Left kidney (tissue), 1 donor: ENCODE measurements at regions not wholly inside any gene's neighbourhood (a gene's known extent, or its start where the extent isn't known, plus 50 kb on each side); places are given as distances from the start of the nearest gene placed in this dataset.

Experiments used
- DNase-seq: peaks from one replicate; pipeline ENCODE4 v3.0.0-alpha.2; 2013

- DNase-seq = no peak
These were observed 212.3 kb upstream of the SYNDIG1 start for GRCh38 chr20:24257171-24257570.

DNA sequence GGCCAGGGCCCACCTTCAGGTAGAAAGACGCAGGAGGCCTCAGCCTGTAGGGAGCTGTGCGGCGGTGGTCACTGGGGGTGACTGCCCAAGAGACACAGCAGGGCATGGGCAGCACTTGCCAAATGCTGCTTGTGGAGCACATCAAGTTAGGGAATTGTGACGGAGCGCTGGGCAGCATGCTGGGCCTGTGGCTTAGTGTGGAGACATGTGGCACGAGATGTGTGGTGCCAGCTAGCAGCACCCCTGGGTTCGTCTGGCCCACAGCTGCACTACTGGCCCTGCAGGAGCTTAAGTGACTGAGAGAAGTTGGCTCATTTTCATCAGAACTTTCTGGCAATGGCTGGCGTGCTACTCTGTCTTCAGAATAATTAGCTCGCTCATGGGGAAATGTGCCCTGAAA, 213.1 kb upstream of the SYNDIG1 start:
- DNase-seq = no peak

GRCh38 chr20:24254480-24254879, 214.9 kb upstream of the SYNDIG1 start:
- DNase-seq = no peak

GRCh38 chr20:24253321-24253720, 216.1 kb upstream of the SYNDIG1 start:
- no peak for DNase-seq

DNA sequence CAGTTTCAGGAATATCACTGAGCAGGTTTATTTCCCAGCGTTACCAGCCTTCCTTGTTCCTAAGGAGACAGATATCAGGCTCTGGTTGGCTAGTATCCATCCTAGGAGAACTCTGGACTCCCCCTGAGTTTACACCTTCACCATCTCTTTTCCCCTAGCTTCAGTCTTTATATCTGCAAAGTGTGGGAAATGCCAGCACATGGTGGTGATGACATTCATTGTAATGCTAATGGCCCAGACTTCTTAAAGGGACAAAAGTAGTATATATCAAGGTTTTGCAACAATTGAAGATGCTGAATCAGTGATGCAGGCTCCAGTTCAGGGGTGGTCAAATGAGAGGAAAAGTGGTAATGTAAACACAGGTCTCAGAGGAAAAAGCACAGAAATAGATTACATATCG, 224.3 kb upstream of the SYNDIG1 start:
- DNase-seq = no peak

- no peak for DNase-seq
These were observed 226.7 kb upstream of the SYNDIG1 start for GRCh38 chr20:24242763-24243162.

- no peak for DNase-seq
These were observed 228.0 kb upstream of the SYNDIG1 start for GRCh38 chr20:24241466-24241865.

GRCh38 chr20:24236963-24237362, 232.5 kb upstream of the SYNDIG1 start:
- DNase-seq = no peak

GRCh38 chr20:24236201-24236600, 233.2 kb upstream of the SYNDIG1 start:
- no peak for DNase-seq

- DNase-seq = peak; percentile 28
These were observed 233.9 kb upstream of the SYNDIG1 start for GRCh38 chr20:24235296-24236175.

DNA sequence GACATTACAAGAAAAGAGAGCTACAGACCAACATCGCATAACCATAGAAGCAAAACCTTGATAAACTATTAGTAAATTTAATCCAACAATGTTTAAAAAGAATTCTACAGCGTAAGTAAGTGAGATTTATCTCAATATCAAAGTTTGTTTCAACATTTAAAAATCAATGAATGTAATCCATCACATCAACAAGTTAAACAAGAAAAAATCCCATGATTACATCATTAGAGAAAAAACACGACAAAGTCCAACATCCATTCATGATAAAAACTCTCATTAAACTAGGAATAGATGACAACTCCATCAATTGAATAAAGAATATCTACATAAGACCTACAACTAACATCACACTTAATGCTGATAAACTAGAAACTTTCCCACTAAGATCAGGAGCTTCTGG, 239.0 kb upstream of the GGTLC1 start:
- no peak for DNase-seq

GRCh38 chr20:24212494-24212893, 223.9 kb upstream of the GGTLC1 start:
- DNase-seq = no peak

DNA sequence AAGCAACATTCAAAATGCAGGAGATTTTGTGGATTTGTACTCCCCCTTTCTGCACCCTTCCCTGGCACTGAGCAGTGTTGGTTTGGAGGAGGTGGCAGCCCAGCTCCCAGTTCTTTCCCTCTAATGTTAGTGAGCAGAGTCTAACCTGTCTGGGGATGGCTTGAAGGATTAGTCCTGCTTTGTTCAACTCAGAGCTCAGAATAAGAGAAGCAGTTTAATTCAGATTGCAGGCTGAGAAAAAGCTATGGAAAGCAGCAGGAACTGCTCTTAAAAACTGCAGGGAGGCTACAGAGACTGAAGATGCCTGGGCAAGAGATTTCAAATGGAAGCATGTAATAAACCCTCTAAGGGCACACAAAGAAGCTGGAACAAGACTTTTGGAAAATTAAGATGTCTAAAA, 223.4 kb upstream of the GGTLC1 start:
- no peak for DNase-seq

DNA sequence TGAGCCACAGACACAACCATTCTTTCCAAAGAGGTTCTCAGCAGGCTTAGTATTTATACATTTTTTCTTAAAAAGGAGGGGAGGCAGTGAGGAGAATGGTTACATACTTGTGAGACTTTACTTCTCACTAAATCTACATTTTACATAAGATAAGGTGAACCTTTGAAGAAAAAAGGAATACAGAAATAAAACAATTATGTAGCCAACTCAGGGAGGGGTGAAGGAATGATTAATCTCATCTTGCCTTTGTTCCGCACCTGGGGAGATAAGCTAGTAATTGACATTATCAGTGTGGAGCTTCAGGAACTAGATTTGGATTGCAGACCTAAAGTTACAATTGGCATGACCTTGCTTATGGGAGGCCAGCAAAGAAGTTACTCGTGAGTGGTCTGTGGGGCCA, 221.8 kb upstream of the GGTLC1 start:
- DNase-seq = no peak

DNA sequence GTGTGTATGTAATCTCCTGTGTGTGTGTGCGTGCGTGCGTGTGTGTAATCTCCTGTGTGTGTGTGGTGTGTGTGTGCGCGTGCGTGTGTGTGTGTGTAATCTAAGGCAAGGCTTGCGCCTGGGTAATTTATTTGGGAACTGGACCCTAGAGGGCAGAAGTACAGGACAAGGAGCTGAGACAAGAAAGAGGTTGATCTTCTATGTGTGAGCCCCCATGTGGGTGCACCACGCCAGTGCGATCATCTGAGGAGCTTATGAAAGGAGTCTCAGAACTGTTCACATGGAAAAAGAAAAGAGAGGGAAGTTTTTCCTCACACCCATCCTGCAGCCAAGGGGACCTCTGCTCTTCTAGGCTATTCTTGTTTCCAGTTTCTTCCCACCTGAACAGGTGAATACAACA, 220.1 kb upstream of the GGTLC1 start:
- no peak for DNase-seq

DNA sequence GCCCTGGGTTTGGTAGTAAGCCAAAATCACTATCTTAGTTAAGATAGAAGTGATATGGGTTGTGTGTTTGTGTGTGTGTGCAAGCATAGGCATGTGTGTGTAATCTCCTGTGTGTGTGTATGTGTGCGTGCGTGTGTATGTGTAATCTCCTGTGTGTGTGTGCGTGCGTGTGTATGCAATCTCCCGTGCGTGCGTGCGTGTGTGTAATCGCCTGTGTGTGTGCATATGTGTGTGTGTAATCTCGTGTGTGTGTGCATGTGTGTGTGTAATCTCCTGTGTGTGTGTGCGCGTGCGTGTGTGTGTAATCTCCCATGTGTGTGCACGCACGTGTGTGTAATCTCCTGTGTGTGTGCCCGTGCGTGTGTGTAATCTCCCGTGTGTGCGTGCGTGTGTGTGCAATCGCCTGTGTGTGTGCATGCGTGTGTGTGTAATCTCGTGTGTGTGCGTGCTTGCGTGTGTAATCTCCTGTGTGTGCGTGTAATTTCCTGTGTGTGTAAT, 219.3 kb upstream of the GGTLC1 start:
- no peak for DNase-seq

DNA sequence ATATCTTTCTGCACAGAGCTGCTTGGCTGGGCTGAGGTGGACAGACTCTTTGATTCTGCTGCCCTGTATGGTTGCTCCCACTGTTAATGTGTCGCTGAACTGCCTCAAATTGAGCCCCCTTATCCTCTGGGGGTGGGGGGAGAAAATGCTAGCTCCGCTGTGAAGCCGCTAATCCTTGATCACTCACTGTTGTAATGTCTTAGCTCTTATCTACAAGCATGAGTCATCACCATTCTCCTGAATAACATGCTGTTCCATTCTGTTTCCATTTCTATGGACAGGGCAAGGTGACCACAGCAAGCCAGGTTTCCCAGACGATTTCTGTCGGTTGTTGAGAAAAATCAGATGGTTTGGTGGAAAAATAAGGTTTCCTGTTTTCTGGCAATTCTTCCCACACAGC, 218.4 kb upstream of the GGTLC1 start:
- DNase-seq = no peak

DNA sequence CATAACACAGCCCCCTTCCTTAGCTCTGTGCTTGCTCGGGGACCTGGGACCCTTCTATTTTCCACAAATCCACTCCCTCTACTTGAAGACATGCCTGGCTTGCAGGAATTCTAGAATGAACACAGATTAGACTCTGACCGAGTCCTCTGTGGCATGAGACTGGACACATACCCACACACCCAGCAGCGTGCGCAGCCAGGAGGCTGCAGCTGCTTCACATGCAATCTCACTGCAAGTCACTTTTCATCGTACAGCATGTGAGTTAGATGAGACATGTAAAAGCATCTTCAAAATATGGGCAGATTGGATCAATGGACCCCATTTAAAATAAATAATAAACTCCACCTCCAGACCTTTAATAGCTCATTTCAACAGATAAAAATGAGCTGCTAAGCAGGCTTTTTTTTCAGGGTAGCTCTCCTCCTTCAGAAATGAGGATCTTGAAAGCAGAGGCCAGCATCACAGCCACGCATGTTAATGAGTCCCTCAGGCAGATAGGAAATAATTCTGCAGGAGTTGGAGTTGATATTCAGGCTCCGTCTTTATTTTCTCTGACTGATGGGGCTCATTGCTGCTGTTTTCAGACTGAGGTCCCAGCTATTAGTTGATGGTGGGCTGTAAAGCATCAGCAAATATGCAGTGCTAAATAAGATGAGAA, 215.1 kb upstream of the GGTLC1 start:
- DNase-seq = no peak

DNA sequence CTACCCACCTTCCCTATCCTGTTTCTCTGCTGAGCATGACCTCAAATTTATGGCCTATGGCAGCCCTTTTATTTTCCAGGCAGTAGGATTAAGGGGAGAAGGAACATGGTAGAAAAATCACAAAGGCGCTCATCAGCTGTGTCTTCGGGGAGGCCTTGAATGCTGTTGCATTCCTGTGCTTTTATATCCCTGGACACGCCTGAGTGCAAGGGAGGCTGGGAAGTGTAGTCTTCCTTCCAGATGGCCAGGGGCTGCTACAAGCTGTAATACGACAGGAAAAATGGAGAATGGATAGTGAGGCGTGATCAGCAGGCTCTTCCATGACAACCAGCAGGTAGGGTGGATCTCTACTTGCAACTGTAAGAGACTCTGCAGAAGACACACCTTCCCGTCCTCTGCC, 210.9 kb upstream of the GGTLC1 start:
- DNase-seq = peak; percentile 19

DNA sequence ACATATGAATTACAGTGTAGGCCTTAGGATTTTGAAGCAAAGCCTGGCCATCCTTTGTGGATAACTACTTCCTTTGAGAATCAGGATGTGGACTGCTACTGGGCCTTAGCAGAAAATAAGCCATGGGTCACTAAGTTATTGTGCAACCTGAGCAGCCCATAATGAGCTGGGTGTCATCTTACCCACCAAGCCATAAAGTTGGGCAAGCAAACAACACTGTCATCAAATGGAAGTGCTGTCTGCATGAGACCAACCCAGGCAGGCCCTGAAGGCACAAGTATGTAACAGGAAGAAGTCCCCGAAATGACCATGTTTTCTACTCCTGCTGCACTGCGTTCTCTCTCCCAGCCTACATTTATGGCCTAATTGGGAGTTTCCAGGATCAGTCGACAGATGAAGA, 205.6 kb upstream of the GGTLC1 start:
- DNase-seq = no peak

GRCh38 chr20:24190905-24191304, 202.3 kb upstream of the GGTLC1 start:
- DNase-seq = no peak

DNA sequence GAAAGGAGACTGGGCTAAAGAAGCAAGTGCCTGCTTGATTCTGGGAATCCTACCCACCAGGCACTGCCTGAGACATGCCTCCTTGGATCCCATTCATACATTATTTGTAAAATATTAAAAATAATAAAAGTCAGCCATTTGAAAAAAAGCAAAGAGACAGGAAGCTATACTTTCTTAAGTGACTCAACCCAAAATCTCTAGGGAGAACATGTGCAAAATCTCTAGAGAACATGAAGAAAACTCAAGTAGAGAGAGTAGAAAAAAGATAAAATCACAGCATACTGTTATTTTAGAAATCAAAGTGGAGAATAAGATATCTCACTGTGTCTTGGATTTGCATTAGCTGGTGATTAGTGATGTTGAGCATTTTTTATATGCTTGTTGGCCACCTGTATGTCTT, 197.2 kb upstream of the GGTLC1 start:
- DNase-seq = no peak

DNA sequence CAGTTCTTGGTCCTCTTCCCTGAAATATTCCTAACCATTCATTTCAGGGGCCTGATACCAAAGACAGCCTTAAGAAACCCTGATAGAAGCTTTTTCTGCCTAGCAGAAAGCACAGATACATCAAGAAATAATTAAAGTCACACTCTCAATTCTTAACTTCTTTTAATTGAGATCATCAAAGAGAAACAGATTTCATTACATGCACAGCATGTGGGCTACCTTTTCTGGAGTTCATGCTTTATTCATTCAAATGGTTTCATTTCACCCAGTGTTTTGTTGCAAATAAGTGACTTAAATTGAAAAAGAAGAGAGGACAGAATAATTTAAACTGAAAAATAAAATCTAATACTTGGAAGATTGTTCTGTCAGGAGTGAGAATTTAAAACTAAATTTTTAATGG, 192.6 kb upstream of the GGTLC1 start:
- no peak for DNase-seq

DNA sequence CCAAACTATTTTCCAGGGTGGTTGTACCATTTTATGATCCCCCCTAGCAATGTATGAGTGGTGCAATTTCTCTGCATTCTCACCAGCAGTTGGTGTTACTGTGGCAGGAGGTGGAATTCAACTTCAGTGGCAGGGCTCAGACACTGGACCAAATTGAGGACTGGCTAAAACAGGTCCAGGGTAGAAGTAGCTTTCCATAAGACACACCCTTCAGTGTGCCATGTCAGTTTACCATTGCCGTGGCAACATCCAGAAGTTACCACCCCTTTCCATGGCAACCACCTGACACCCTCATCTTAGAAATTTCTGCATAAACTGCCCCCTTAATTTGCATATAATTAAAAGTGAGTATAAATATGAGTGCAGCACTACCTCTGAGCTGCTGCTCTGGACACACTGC, 180.7 kb upstream of the GGTLC1 start:
- DNase-seq = no peak
